ENCODE measurements at regions not wholly inside any gene's neighbourhood (a gene's known extent, or its start where the extent isn't known, plus 50 kb on each side); places are given as distances from the start of the nearest gene placed in this dataset.

GRCh38 chr16:14322186-14322585 is 251.1 kb downstream of the MRTFB start:
- no peak for TF ChIP-seq FOXA1 (IDR thresholded peaks at IDR 0.05)
- no peak for TF ChIP-seq REST (IDR thresholded peaks at IDR 0.05)
- TF ChIP-seq FOXA2 (IDR thresholded peaks at IDR 0.05): no peak
- TF ChIP-seq RXRA (IDR thresholded peaks at IDR 0.05): no peak
- no peak for TF ChIP-seq JUND (IDR thresholded peaks at IDR 0.05)
- TF ChIP-seq ZBTB33 (IDR thresholded peaks at IDR 0.05): no peak
- TF ChIP-seq SP1 (IDR thresholded peaks at IDR 0.05): no peak
- TF ChIP-seq NR2F2 (IDR thresholded peaks at IDR 0.05): no peak
- TF ChIP-seq EGR1 (IDR thresholded peaks at IDR 0.05; ENCODE audit: low read depth in 2 of 2): no peak
- TF ChIP-seq TAF1 (conservative IDR thresholded peaks at IDR 0.05): no peak
- TF ChIP-seq CTCF (IDR thresholded peaks at IDR 0.05; ENCODE audit: low read depth, low read length, missing input control): no peak
- TF ChIP-seq MAX (IDR thresholded peaks at IDR 0.05): no peak
- no peak for TF ChIP-seq HNF4A (conservative IDR thresholded peaks at IDR 0.05)
- TF ChIP-seq ATF3 (IDR thresholded peaks at IDR 0.05): no peak
- Histone ChIP-seq H3K27me3 (ENCODE audit: control insufficient read depth in 4 of 4, insufficient read depth in 4 of 4, low read length in 3 of 4) (no peaks in the 10 kb centered on the region), H3K36me3 (ENCODE audit: control insufficient read depth in 4 of 4, insufficient read depth in 3 of 4, low read depth in 1 of 4, low read length in 3 of 4) (no peaks in the 10 kb centered on the region), H3K4me3 (ENCODE audit: low read depth in 1 of 3, low read length in 3 of 3) (no peak overlapping the region), H3K4me1 (ENCODE audit: control insufficient read depth in 4 of 4, insufficient read depth in 4 of 4, low read length in 3 of 4) (peaks cover 6 to 33% (median 23%) of the 10 kb centered on the region in 4 donors), H3K9me3 (ENCODE audit: control insufficient read depth in 4 of 4, low read length in 3 of 4) (no peaks in the 10 kb centered on the region), H3K9ac (ENCODE audit: low read depth in 1 of 2, low read length in 2 of 2) (no peak overlapping the region), H3K27ac (ENCODE audit: low read depth in 1 of 2, low read length in 2 of 2) (no peak overlapping the region)
- 90% methylated on average over 9 of the region's 9 CpGs for WGBS
- no peak for DNase-seq (ENCODE audit: low spot score)

GRCh38 chr16:14321542-14321941 is 250.4 kb downstream of the MRTFB start:
- Histone ChIP-seq H3K36me3 (ENCODE audit: control insufficient read depth in 4 of 4, insufficient read depth in 3 of 4, low read depth in 1 of 4, low read length in 3 of 4) (no peaks in the 10 kb centered on the region), H3K27ac (ENCODE audit: low read depth in 1 of 2, low read length in 2 of 2) (no peak overlapping the region), H3K9ac (ENCODE audit: low read depth in 1 of 2, low read length in 2 of 2) (no peak overlapping the region), H3K4me3 (ENCODE audit: low read depth in 1 of 3, low read length in 3 of 3) (no peak overlapping the region), H3K4me1 (ENCODE audit: control insufficient read depth in 4 of 4, insufficient read depth in 4 of 4, low read length in 3 of 4) (peaks cover 5 to 30% (median 21%) of the 10 kb centered on the region in 4 donors), H3K27me3 (ENCODE audit: control insufficient read depth in 4 of 4, insufficient read depth in 4 of 4, low read length in 3 of 4) (no peaks in the 10 kb centered on the region), H3K9me3 (ENCODE audit: control insufficient read depth in 4 of 4, low read length in 3 of 4) (no peaks in the 10 kb centered on the region)
- WGBS: 86% methylated on average over 6 of the region's 6 CpGs
- DNase-seq (ENCODE audit: low spot score): no peak
- TF ChIP-seq GABPA (IDR thresholded peaks at IDR 0.05 in 1 of 2, conservative IDR thresholded peaks at IDR 0.05 in 1 of 2): no peak
- TF ChIP-seq MAX (IDR thresholded peaks at IDR 0.05): no peak
- no peak for TF ChIP-seq REST (IDR thresholded peaks at IDR 0.05)
- no peak for TF ChIP-seq RXRA (IDR thresholded peaks at IDR 0.05)
- no peak for TF ChIP-seq FOXA1 (IDR thresholded peaks at IDR 0.05)
- TF ChIP-seq RAD21 (IDR thresholded peaks at IDR 0.05): no peak
- TF ChIP-seq HNF4G (IDR thresholded peaks at IDR 0.05): no peak
- TF ChIP-seq ZBTB33 (IDR thresholded peaks at IDR 0.05): no peak
- TF ChIP-seq TAF1 (conservative IDR thresholded peaks at IDR 0.05): no peak
- TF ChIP-seq YY1 (IDR thresholded peaks at IDR 0.05): no peak
- no peak for TF ChIP-seq SP1 (IDR thresholded peaks at IDR 0.05)
- TF ChIP-seq ATF3 (IDR thresholded peaks at IDR 0.05): no peak
- no peak for TF ChIP-seq HNF4A (conservative IDR thresholded peaks at IDR 0.05)
